ENCODE measurements at regions not wholly inside any gene's neighbourhood (a gene's known extent, or its start where the extent isn't known, plus 50 kb on each side); places are given as distances from the start of the nearest gene placed in this dataset.

DNA sequence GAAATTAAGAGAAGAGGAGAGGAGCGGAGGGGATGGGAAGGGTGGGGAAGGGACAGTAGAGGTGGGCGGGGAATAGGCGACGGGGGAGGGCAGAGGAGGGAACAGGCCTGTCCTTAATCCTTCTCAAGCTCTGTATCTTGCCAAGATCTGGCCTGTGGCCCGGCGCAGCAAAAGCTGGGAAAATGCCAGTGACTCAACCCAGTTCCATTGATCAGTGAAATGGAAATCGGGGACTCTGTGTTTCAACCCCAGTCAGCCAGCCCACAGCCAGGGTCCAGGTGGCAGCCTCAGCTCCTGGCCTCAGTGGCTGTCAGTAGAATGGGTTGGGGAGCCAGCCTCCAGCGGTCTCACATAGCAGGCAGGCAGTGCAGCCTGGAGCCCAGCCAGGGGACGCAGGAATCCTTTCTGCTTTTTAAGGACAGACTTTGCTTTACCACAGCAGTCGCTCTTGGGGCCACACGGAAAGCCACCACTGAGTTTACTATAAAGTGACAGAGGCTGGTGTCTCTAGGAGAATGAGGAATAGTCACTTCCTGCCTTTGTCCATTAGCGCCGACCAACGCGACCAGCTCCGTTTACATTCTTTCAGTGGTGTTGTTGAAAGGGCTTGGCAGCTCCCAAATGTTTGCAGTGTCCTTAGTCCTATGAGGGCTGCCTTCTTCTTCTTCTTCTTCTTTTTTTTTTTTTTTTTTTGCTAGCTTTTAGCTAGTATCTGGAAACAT is 128.0 kb downstream of the RIN2 start:
- TF ChIP-seq CTCF (IDR thresholded peaks at IDR 0.05) (no peak), POLR2A (IDR thresholded peaks at IDR 0.05) (no peak)

All from testis (tissue), 2 donors.